ENCODE measurements at regions not wholly inside any gene's neighbourhood (a gene's known extent, or its start where the extent isn't known, plus 50 kb on each side); places are given as distances from the start of the nearest gene placed in this dataset.
"Not testable (repeated sequence)": the region's sequence is repeated elsewhere in the genome, so short reads cannot be mapped to it uniquely, and the experiment has no call there.

- peaks cover 21% of the 10 kb centered on the region for H3K4me1 Mint-ChIP-seq
- no peaks in the 10 kb centered on the region for H3K36me3 Mint-ChIP-seq (ENCODE audit: low read depth)
- no peak for DNase-seq (ENCODE audit: low read depth, low spot score)
- H3K9me3 Mint-ChIP-seq = no peaks in the 10 kb centered on the region
- TF ChIP-seq CTCF (conservative IDR thresholded peaks at IDR 0.05) = no peak
- H3K27ac Mint-ChIP-seq (ENCODE audit: unreplicated experiment) = no peak overlapping the region
- no peaks in the 10 kb centered on the region for H3K27me3 Mint-ChIP-seq (ENCODE audit: low read depth)
- no peak overlapping the region for H3K4me3 Mint-ChIP-seq
Observed at GRCh38 chr11:115608976-115609375, 104.8 kb upstream of the CADM1 start.

GRCh38 chr11:115607621-115608221 is 103.5 kb upstream of the CADM1 start:
- no peaks in the 10 kb centered on the region for H3K36me3 Mint-ChIP-seq (ENCODE audit: low read depth)
- no peaks in the 10 kb centered on the region for H3K9me3 Mint-ChIP-seq
- no peak for DNase-seq (ENCODE audit: low read depth, low spot score)
- peak overlapping the region; percentile 64 for H3K27ac Mint-ChIP-seq (ENCODE audit: unreplicated experiment)
- H3K27me3 Mint-ChIP-seq (ENCODE audit: low read depth) = no peaks in the 10 kb centered on the region
- TF ChIP-seq CTCF (conservative IDR thresholded peaks at IDR 0.05) = no peak
- H3K4me1 Mint-ChIP-seq = peaks cover 19% of the 10 kb centered on the region
- H3K4me3 Mint-ChIP-seq = no peak overlapping the region

- Mint-ChIP-seq H3K9me3 (no peaks in the 10 kb centered on the region), H3K27ac (ENCODE audit: unreplicated experiment) (no peak overlapping the region), H3K36me3 (ENCODE audit: low read depth) (no peaks in the 10 kb centered on the region), H3K4me1 (peaks cover 9% of the 10 kb centered on the region), H3K4me3 (no peak overlapping the region), H3K27me3 (ENCODE audit: low read depth) (no peaks in the 10 kb centered on the region)
- TF ChIP-seq CTCF (conservative IDR thresholded peaks at IDR 0.05) = no peak
- no peak for DNase-seq (ENCODE audit: low read depth, low spot score)
Observed at GRCh38 chr11:115606498-115607220, 102.4 kb upstream of the CADM1 start.

- H3K4me1 Mint-ChIP-seq = peaks cover 2% of the 10 kb centered on the region
- TF ChIP-seq CTCF (conservative IDR thresholded peaks at IDR 0.05) = no peak
- no peaks in the 10 kb centered on the region for H3K36me3 Mint-ChIP-seq (ENCODE audit: low read depth)
- H3K4me3 Mint-ChIP-seq = no peak overlapping the region
- no peak overlapping the region for H3K27ac Mint-ChIP-seq (ENCODE audit: unreplicated experiment)
- no peaks in the 10 kb centered on the region for H3K27me3 Mint-ChIP-seq (ENCODE audit: low read depth)
- no peak for DNase-seq (ENCODE audit: low read depth, low spot score)
- H3K9me3 Mint-ChIP-seq = no peaks in the 10 kb centered on the region
Observed at GRCh38 chr11:115605871-115606497, 101.8 kb upstream of the CADM1 start.

GRCh38 chr11:115605397-115605796 is 101.2 kb upstream of the CADM1 start:
- DNase-seq (ENCODE audit: low read depth, low spot score); H3K4me3 Mint-ChIP-seq; H3K36me3 Mint-ChIP-seq (ENCODE audit: low read depth); H3K27ac Mint-ChIP-seq (ENCODE audit: unreplicated experiment); H3K9me3 Mint-ChIP-seq; H3K4me1 Mint-ChIP-seq; H3K27me3 Mint-ChIP-seq (ENCODE audit: low read depth): not testable (repeated sequence)

GRCh38 chr11:115599125-115599524 is 94.9 kb upstream of the CADM1 start:
- H3K36me3 Mint-ChIP-seq (ENCODE audit: low read depth) = no peaks in the 10 kb centered on the region
- peaks cover 14% of the 10 kb centered on the region for H3K4me1 Mint-ChIP-seq
- H3K4me3 Mint-ChIP-seq = no peak overlapping the region
- no peaks in the 10 kb centered on the region for H3K27me3 Mint-ChIP-seq (ENCODE audit: low read depth)
- peaks cover 5% of the 10 kb centered on the region for H3K9me3 Mint-ChIP-seq
- no peak overlapping the region for H3K27ac Mint-ChIP-seq (ENCODE audit: unreplicated experiment)
- no peak for TF ChIP-seq CTCF (conservative IDR thresholded peaks at IDR 0.05)
- no peak for DNase-seq (ENCODE audit: low read depth, low spot score)
